Adrenal gland (tissue), 9 donors: ENCODE measurements at regions not wholly inside any gene's neighbourhood (a gene's known extent, or its start where the extent isn't known, plus 50 kb on each side); places are given as distances from the start of the nearest gene placed in this dataset.

ENCODE experiments used
- DNase-seq, 7 donors: peaks; one replicate each; pipeline ENCODE4 v3.0.0-alpha.2; 2019 to 2020
- H3K27ac ChIP-seq, 5 donors: fragments of 200-600 bp; sonication (generic) in 4 of 5; 1 replicate in 3 of 5; 2 replicates in 2 of 5; pipeline versions ENCODE4 v1.5.1 to v1.8.0; 2016 to 2020; ENCODE audit warnings: mild to moderate bottlenecking in 1 of 5
- H3K27me3 ChIP-seq: fragments of 200-600 bp; 2 replicates; pipeline ENCODE4 v1.8.0; 2021
- H3K36me3 ChIP-seq, 2 donors: fragments of 200-600 bp; replicated peaks in 1 of 2; 1 replicate in 1 of 2; 2 replicates in 1 of 2; pipeline versions ENCODE4 v1.5.1 to v1.8.0; 2018 to 2022
- H3K4me1 ChIP-seq, 2 donors: fragments of 200-600 bp; replicated peaks in 1 of 2; 1 replicate in 1 of 2; 2 replicates in 1 of 2; pipeline versions ENCODE4 v1.5.1 to v1.8.0; 2018 to 2021
- H3K4me3 ChIP-seq, 4 donors: fragments of 200-600 bp; sonication (generic) in 3 of 4; one replicate each; pipeline ENCODE4 v1.5.1; 2016 to 2018
- H3K9me3 ChIP-seq, 3 donors: fragments of 200-600 bp; sonication (generic) in 1 of 3; replicated peaks in 1 of 3; 1 replicate in 2 of 3; 2 replicates in 1 of 3; pipeline versions ENCODE4 v1.5.1 to v1.8.0; 2016 to 2021
- POLR2A ChIP-seq, 2 donors: fragments of 450-650 bp; IDR thresholded peaks; one replicate each; pipeline ENCODE4 v1.6.1; 2017; ENCODE audit warnings: antibody characterized with exemption in 2 of 2, mild to moderate bottlenecking in 2 of 2, moderate library complexity in 1 of 2
- WGBS, 4 donors: extraction: QIAGEN DNeasy Blood & Tissue Kit in 2 of 4; methylation state at CpG; one replicate each; pipeline versions ENCODE4 v1.1.5 to v1.1.7; 2013 to 2017; 5-methylcytosine and 5-hydroxymethylcytosine counted together
- intact Hi-C, 2 donors: fragments of 100-400 bp; cut with DNase I; formaldehyde crosslinking; loops; one replicate each; pipeline versions ENCODE4 v1.14.1 to v1.15.0; 2022 to 2023
- TF ChIP-seq, protein P1 (sequence below), 6 experiments: fragments of 450-650 bp in 4 of 6; fragments of 200-600 bp in 2 of 6; sonication (generic) in 1 of 6; IDR thresholded peaks; 1 replicate in 5 of 6; 2 replicates in 1 of 6; pipeline versions ENCODE4 v1.5.1 to v1.8.0; 2016 to 2021; ENCODE audit warnings: antibody characterized with exemption in 6 of 6, mild to moderate bottlenecking in 2 of 6, moderate library complexity in 1 of 6
- donor health status: healthy with polysubstance abuse.
- donor health status: Bipolar disorder and iron deficiency.
- donor health status: DM: yes; HTN: yes; CAD: no.
- donor health status: DM: no; HTN: no; CAD: no.
- donor health status: DM: no; HTN: no; CAD: no.

DNA sequence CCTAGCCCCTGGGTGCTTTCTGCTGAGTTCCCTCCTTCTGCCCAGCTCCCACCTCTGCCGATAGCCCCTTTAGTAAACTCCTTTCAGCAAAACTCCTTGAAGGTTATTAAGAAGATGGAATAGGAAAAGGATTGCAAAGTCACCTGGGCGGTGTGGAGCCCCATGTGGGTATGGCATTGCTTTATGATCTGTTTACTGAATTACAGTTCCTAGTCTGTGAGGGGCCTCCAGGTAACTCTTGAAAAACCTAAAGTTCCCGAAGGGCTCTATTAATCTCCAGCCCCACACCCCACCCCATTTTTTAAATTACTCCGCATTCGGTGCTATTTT, 116.9 kb upstream of the UXS1 start:
- Histone ChIP-seq H3K4me3 (no peak overlapping the region), H3K9me3 (no peaks in the 10 kb centered on the region), H3K27me3 (no peaks in the 10 kb centered on the region), H3K36me3 (no peaks in the 10 kb centered on the region), H3K4me1 (no peaks in the 10 kb centered on the region), H3K27ac (no peak overlapping the region)
- WGBS, 4 donors, result 89 to 94% (median 90%) methylated on average over 5 of the region's 5 CpGs
- intact Hi-C loops, result no loop called here
- DNase-seq, result no peak
- TF ChIP-seq POLR2A (IDR thresholded peaks at IDR 0.05), result no peak
- TF ChIP-seq, protein P1, sequence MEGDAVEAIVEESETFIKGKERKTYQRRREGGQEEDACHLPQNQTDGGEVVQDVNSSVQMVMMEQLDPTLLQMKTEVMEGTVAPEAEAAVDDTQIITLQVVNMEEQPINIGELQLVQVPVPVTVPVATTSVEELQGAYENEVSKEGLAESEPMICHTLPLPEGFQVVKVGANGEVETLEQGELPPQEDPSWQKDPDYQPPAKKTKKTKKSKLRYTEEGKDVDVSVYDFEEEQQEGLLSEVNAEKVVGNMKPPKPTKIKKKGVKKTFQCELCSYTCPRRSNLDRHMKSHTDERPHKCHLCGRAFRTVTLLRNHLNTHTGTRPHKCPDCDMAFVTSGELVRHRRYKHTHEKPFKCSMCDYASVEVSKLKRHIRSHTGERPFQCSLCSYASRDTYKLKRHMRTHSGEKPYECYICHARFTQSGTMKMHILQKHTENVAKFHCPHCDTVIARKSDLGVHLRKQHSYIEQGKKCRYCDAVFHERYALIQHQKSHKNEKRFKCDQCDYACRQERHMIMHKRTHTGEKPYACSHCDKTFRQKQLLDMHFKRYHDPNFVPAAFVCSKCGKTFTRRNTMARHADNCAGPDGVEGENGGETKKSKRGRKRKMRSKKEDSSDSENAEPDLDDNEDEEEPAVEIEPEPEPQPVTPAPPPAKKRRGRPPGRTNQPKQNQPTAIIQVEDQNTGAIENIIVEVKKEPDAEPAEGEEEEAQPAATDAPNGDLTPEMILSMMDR (IDR thresholded peaks at IDR 0.05), result no peak

DNA sequence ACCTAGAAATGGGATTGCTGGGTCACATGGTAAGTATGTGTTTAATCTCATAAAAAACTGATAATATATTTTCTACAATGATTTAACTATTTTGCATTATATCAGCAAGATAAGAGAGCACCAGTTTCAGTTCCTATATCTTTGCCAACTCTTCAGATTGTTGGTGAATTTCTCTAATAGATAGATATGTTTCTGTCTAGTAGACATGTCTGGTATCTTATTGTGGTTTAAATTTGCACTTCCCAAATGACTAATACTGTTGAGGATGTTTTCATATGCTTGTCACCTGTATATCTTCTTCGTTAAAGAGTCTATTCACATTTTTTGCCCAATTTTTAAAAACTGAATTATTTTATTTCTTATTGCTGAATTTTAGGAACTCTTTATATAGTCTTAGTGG, 113.8 kb upstream of the UXS1 start:
- no peak for DNase-seq
- H3K4me3 ChIP-seq, result no peak overlapping the region
- H3K27ac ChIP-seq, result no peak overlapping the region
- no peaks in the 10 kb centered on the region for H3K27me3 ChIP-seq
- H3K4me1 ChIP-seq, result no peaks in the 10 kb centered on the region
- no peaks in the 10 kb centered on the region for H3K9me3 ChIP-seq
- TF ChIP-seq POLR2A (IDR thresholded peaks at IDR 0.05), result no peak
- TF ChIP-seq, protein P1 (IDR thresholded peaks at IDR 0.05), result no peak
- WGBS, 4 donors, result 55 to 73% (median 58%) methylated on average over 1 of the region's 1 CpG
- intact Hi-C loops, result no loop called here
- no peaks in the 10 kb centered on the region for H3K36me3 ChIP-seq

DNA sequence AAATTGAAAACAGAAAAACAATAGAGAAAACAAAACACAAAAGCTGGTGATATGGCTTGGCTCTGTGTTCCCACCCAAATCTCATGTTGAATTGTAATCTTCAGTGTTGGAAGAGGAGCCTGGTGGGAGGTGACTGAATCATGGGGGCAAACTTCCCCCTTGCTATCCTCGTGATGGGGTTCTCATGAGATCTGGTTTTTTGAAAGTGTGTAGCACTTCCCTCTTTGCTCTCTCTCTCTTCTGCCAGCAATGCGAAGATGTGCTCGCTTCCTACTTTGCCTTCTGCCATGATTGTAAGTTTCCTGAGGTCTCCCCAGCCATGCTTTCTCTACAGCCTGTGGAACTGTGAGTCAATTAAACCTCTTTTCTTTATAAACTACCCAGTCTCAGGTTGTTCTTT, 112.3 kb upstream of the UXS1 start:
- DNase-seq, result no peak
- Histone ChIP-seq H3K36me3 (no peaks in the 10 kb centered on the region), H3K27ac (no peak overlapping the region), H3K4me1 (no peaks in the 10 kb centered on the region), H3K4me3 (no peak overlapping the region), H3K9me3 (no peaks in the 10 kb centered on the region), H3K27me3 (no peaks in the 10 kb centered on the region)
- WGBS, 4 donors, result 79 to 88% (median 79%) methylated on average over 3 of the region's 3 CpGs
- TF ChIP-seq, protein P1 (IDR thresholded peaks at IDR 0.05), result no peak
- no peak for TF ChIP-seq POLR2A (IDR thresholded peaks at IDR 0.05)
- intact Hi-C loops, result no loop called here

DNA sequence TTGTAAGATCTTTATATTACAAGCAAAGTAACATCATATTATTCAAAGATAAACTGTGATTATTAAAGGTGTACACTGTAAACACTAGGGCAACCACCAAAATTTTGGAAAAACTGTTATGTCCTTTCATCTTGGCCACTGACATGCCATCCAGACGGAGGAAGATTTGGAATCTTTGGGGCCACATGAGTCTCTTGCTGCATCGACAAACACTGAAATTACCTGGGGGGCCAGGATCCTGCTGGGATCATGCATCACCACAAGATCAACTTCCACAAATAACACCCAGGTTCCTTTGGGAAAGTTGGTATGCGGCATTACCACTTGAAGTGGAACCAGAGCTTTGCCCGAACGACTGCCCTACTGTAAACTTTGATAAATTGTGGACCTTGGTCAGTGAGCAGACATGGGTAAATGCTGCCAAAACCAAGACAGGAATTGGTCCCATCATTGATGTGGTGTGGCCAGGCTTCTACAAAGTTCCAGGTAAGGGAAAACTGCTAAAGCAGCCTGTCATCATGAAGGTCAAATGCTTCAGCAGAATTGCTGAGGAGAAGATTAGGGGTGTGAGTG, 110.6 kb upstream of the UXS1 start:
- intact Hi-C loops, result no loop called here
- no peaks in the 10 kb centered on the region for H3K27me3 ChIP-seq
- no peaks in the 10 kb centered on the region for H3K36me3 ChIP-seq
- no peak for TF ChIP-seq POLR2A (IDR thresholded peaks at IDR 0.05)
- TF ChIP-seq, protein P1 (IDR thresholded peaks at IDR 0.05), result no peak
- no peak for DNase-seq
- H3K4me1 ChIP-seq, result no peaks in the 10 kb centered on the region
- no peak overlapping the region for H3K27ac ChIP-seq
- no peak overlapping the region for H3K4me3 ChIP-seq
- 67 to 80% (median 74%) methylated on average over 5 of the region's 5 CpGs for WGBS, 4 donors
- no peaks in the 10 kb centered on the region for H3K9me3 ChIP-seq
